ENCODE measurements at regions not wholly inside any gene's neighbourhood (a gene's known extent, or its start where the extent isn't known, plus 50 kb on each side); places are given as distances from the start of the nearest gene placed in this dataset.

GRCh38 chr10:32146166-32146565, 89.9 kb upstream of the KIF5B start (continued):
- TF ChIP-seq, protein P1, sequence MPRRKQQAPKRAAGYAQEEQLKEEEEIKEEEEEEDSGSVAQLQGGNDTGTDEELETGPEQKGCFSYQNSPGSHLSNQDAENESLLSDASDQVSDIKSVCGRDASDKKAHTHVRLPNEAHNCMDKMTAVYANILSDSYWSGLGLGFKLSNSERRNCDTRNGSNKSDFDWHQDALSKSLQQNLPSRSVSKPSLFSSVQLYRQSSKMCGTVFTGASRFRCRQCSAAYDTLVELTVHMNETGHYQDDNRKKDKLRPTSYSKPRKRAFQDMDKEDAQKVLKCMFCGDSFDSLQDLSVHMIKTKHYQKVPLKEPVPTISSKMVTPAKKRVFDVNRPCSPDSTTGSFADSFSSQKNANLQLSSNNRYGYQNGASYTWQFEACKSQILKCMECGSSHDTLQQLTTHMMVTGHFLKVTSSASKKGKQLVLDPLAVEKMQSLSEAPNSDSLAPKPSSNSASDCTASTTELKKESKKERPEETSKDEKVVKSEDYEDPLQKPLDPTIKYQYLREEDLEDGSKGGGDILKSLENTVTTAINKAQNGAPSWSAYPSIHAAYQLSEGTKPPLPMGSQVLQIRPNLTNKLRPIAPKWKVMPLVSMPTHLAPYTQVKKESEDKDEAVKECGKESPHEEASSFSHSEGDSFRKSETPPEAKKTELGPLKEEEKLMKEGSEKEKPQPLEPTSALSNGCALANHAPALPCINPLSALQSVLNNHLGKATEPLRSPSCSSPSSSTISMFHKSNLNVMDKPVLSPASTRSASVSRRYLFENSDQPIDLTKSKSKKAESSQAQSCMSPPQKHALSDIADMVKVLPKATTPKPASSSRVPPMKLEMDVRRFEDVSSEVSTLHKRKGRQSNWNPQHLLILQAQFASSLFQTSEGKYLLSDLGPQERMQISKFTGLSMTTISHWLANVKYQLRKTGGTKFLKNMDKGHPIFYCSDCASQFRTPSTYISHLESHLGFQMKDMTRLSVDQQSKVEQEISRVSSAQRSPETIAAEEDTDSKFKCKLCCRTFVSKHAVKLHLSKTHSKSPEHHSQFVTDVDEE (CRISPR knock-in tag; IDR thresholded peaks at IDR 0.05), result no peak
- TF ChIP-seq ZNF565 (CRISPR knock-in tag; conservative IDR thresholded peaks at IDR 0.05; ENCODE audit: low read depth) (no peak), BACH2 (CRISPR knock-in tag; IDR thresholded peaks at IDR 0.05; ENCODE audit: borderline replicate concordance) (no peak), ZNF8 (CRISPR knock-in tag; IDR thresholded peaks at IDR 0.05) (no peak), TOX (CRISPR knock-in tag; IDR thresholded peaks at IDR 0.05; ENCODE audit: borderline replicate concordance) (no peak)
- TF ChIP-seq, protein P2, sequence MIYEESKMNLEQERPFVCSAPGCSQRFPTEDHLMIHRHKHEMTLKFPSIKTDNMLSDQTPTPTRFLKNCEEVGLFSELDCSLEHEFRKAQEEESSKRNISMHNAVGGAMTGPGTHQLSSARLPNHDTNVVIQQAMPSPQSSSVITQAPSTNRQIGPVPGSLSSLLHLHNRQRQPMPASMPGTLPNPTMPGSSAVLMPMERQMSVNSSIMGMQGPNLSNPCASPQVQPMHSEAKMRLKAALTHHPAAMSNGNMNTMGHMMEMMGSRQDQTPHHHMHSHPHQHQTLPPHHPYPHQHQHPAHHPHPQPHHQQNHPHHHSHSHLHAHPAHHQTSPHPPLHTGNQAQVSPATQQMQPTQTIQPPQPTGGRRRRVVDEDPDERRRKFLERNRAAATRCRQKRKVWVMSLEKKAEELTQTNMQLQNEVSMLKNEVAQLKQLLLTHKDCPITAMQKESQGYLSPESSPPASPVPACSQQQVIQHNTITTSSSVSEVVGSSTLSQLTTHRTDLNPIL (CRISPR knock-in tag; IDR thresholded peaks at IDR 0.05; ENCODE audit: low read depth), result no peak

GRCh38 chr10:32144817-32145688, 88.8 kb upstream of the KIF5B start:
- TF ChIP-seq, protein P2 (CRISPR knock-in tag; IDR thresholded peaks at IDR 0.05; ENCODE audit: low read depth), result no peak
- no peak for TF ChIP-seq TCF4 (CRISPR knock-in tag; IDR thresholded peaks at IDR 0.05; ENCODE audit: borderline replicate concordance)
- TF ChIP-seq ZFP30 (CRISPR knock-in tag; IDR thresholded peaks at IDR 0.05), result no peak
- no peak for TF ChIP-seq RARB (CRISPR knock-in tag; IDR thresholded peaks at IDR 0.05)
- no peak for TF ChIP-seq ZNF565 (CRISPR knock-in tag; conservative IDR thresholded peaks at IDR 0.05; ENCODE audit: low read depth)
- TF ChIP-seq PPARA (CRISPR knock-in tag; IDR thresholded peaks at IDR 0.05; ENCODE audit: borderline replicate concordance), result no peak
- TF ChIP-seq POU6F1 (CRISPR knock-in tag; IDR thresholded peaks at IDR 0.05; ENCODE audit: borderline replicate concordance, low read depth), result no peak
- no peak for TF ChIP-seq ESRRG (CRISPR knock-in tag; IDR thresholded peaks at IDR 0.05)
- no peak for ATAC-seq

GRCh38 chr10:32143302-32143847, 87.2 kb upstream of the KIF5B start:
- TF ChIP-seq POU6F1 (CRISPR knock-in tag; IDR thresholded peaks at IDR 0.05; ENCODE audit: borderline replicate concordance, low read depth) (no peak), BACH2 (CRISPR knock-in tag; IDR thresholded peaks at IDR 0.05; ENCODE audit: borderline replicate concordance) (no peak), ZNF8 (CRISPR knock-in tag; IDR thresholded peaks at IDR 0.05) (no peak), SNAI2 (CRISPR knock-in tag; IDR thresholded peaks at IDR 0.05) (no peak), ESRRG (CRISPR knock-in tag; IDR thresholded peaks at IDR 0.05) (no peak), RARB (CRISPR knock-in tag; IDR thresholded peaks at IDR 0.05) (no peak), GLIS3 (CRISPR knock-in tag; IDR thresholded peaks at IDR 0.05) (no peak)
- no peak for ATAC-seq

DNA sequence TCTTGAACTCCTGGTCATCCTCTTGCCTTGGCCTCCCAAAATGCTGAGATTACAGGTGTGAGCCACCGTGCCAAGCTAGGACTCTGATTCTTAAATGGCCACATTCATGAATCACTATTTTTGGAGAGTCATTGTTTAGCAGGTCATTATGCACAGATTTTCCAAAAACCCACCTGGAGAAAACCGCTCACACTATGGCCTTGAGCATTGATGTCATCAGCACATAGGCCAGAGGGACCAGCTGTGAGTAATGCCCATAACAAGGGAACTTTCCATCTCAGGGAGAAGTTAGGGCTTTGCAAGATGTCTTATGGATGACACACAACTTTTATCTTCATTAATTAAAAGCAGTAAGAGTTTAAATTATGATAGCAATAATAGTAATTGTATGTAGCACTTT, 86.4 kb upstream of the KIF5B start:
- ATAC-seq, result no peak
- TF ChIP-seq ZFP30 (CRISPR knock-in tag; IDR thresholded peaks at IDR 0.05), result no peak
- TF ChIP-seq ARNTL (CRISPR knock-in tag; IDR thresholded peaks at IDR 0.05; ENCODE audit: borderline replicate concordance, low read depth), result no peak
- no peak for TF ChIP-seq POU6F1 (CRISPR knock-in tag; IDR thresholded peaks at IDR 0.05; ENCODE audit: borderline replicate concordance, low read depth)
- TF ChIP-seq CSRNP3 (CRISPR knock-in tag; IDR thresholded peaks at IDR 0.05), result no peak
- TF ChIP-seq OSR1 (CRISPR knock-in tag; IDR thresholded peaks at IDR 0.05), result no peak
- TF ChIP-seq BACH2 (CRISPR knock-in tag; IDR thresholded peaks at IDR 0.05; ENCODE audit: borderline replicate concordance), result no peak
- TF ChIP-seq ZFP3 (CRISPR knock-in tag; IDR thresholded peaks at IDR 0.05), result no peak
- TF ChIP-seq, protein P2 (CRISPR knock-in tag; IDR thresholded peaks at IDR 0.05; ENCODE audit: low read depth), result no peak
- TF ChIP-seq TOX (CRISPR knock-in tag; IDR thresholded peaks at IDR 0.05; ENCODE audit: borderline replicate concordance), result no peak

Data from SK-N-SH treated with all-trans-retinoic acid at 6 μM for 48 hours (cell line).